ENCODE measurements at regions not wholly inside any gene's neighbourhood (a gene's known extent, or its start where the extent isn't known, plus 50 kb on each side); places are given as distances from the start of the nearest gene placed in this dataset.

GRCh38 chr15:94893091-94893490 lies 661.7 kb downstream of the MCTP2 start:
- no peak for DNase-seq (ENCODE audit: low read depth, low spot score)

- DNase-seq (ENCODE audit: low read depth, low spot score), result no peak
Observed at GRCh38 chr15:94894056-94894455, 662.7 kb downstream of the MCTP2 start.

- DNase-seq (ENCODE audit: low read depth, low spot score), result no peak
Observed at GRCh38 chr15:94909510-94909909, 678.1 kb downstream of the MCTP2 start.

GRCh38 chr15:94910166-94910565 lies 678.8 kb downstream of the MCTP2 start:
- DNase-seq (ENCODE audit: low read depth, low spot score), result no peak

GRCh38 chr15:94912760-94913159 lies 681.4 kb downstream of the MCTP2 start:
- DNase-seq (ENCODE audit: low read depth, low spot score), result no peak

GRCh38 chr15:94917068-94917467 lies 685.7 kb downstream of the MCTP2 start:
- no peak for DNase-seq (ENCODE audit: low read depth, low spot score)

GRCh38 chr15:94921936-94922335 lies 690.6 kb downstream of the MCTP2 start:
- no peak for DNase-seq (ENCODE audit: low read depth, low spot score)

- no peak for DNase-seq (ENCODE audit: low read depth, low spot score)
Observed at GRCh38 chr15:94924057-94924456, 692.7 kb downstream of the MCTP2 start.

- DNase-seq (ENCODE audit: low read depth, low spot score), result no peak
Observed at GRCh38 chr15:94924971-94925598, 693.7 kb downstream of the MCTP2 start.

GRCh38 chr15:94925680-94926079 lies 694.3 kb downstream of the MCTP2 start:
- no peak for DNase-seq (ENCODE audit: low read depth, low spot score)

- no peak for DNase-seq (ENCODE audit: low read depth, low spot score)
Observed at GRCh38 chr15:94927003-94927402, 695.6 kb downstream of the MCTP2 start.

GRCh38 chr15:94929282-94929681 lies 697.9 kb downstream of the MCTP2 start:
- DNase-seq (ENCODE audit: low read depth, low spot score), result no peak

- DNase-seq (ENCODE audit: low read depth, low spot score), result no peak
Observed at GRCh38 chr15:94930441-94930840, 699.1 kb downstream of the MCTP2 start.

GRCh38 chr15:94930960-94931359 lies 699.6 kb downstream of the MCTP2 start:
- DNase-seq (ENCODE audit: low read depth, low spot score), result no peak

- no peak for DNase-seq (ENCODE audit: low read depth, low spot score)
Observed at GRCh38 chr15:94934440-94934839, 703.1 kb downstream of the MCTP2 start.

- DNase-seq (ENCODE audit: low read depth, low spot score), result no peak
Observed at GRCh38 chr15:94937242-94937641, 705.9 kb downstream of the MCTP2 start.

GRCh38 chr15:94943888-94944287 lies 712.5 kb downstream of the MCTP2 start:
- no peak for DNase-seq (ENCODE audit: low read depth, low spot score)

- no peak for DNase-seq (ENCODE audit: low read depth, low spot score)
Observed at GRCh38 chr15:94951538-94951937, 720.2 kb downstream of the MCTP2 start.

- no peak for DNase-seq (ENCODE audit: low read depth, low spot score)
Observed at GRCh38 chr15:94963953-94964352, 732.6 kb downstream of the MCTP2 start.

GRCh38 chr15:94965593-94965992 lies 734.2 kb downstream of the MCTP2 start:
- DNase-seq (ENCODE audit: low read depth, low spot score), result no peak

GRCh38 chr15:94968133-94968532 lies 736.8 kb downstream of the MCTP2 start:
- DNase-seq (ENCODE audit: low read depth, low spot score), result no peak

GRCh38 chr15:94970096-94970495 lies 738.7 kb downstream of the MCTP2 start:
- no peak for DNase-seq (ENCODE audit: low read depth, low spot score)

GRCh38 chr15:94970802-94971201 lies 739.4 kb downstream of the MCTP2 start:
- DNase-seq (ENCODE audit: low read depth, low spot score), result no peak

GRCh38 chr15:94972314-94972713 lies 741.0 kb downstream of the MCTP2 start:
- no peak for DNase-seq (ENCODE audit: low read depth, low spot score)

All from smooth muscle cell of the brain vasculature (primary cell).